Sigmoid colon (tissue), 6 donors: ENCODE measurements at regions not wholly inside any gene's neighbourhood (a gene's known extent, or its start where the extent isn't known, plus 50 kb on each side); places are given as distances from the start of the nearest gene placed in this dataset.
A peak's percentile ranks its signal among the peaks of the same experiment; 100 is the strongest.

Source experiments
- DNase-seq: peaks from one replicate; pipeline ENCODE4 v3.0.0-alpha.2; 2019
- H3K27ac ChIP-seq, 4 donors: fragments of 200-600 bp; sonication (generic); one replicate each; pipeline ENCODE4 v1.5.1; 2016 to 2019; ENCODE audit warnings: mild to moderate bottlenecking in 1 of 4
- H3K27me3 ChIP-seq, 3 donors: fragments of 200-600 bp; sonication (generic); one replicate each; pipeline ENCODE4 v1.5.1; 2019; ENCODE audit warnings: mild to moderate bottlenecking in 1 of 3
- H3K36me3 ChIP-seq, 4 donors: fragments of 200-600 bp; sonication (generic); one replicate each; pipeline ENCODE4 v1.5.1; 2016 to 2019
- H3K4me1 ChIP-seq, 4 donors: fragments of 200-600 bp; sonication (generic); one replicate each; pipeline ENCODE4 v1.5.1; 2017 to 2019
- H3K4me3 ChIP-seq, 4 donors: fragments of 200-600 bp; sonication (generic); one replicate each; pipeline ENCODE4 v1.5.1; 2017 to 2019; ENCODE audit warnings: mild to moderate bottlenecking in 2 of 4, moderate library complexity in 1 of 4
- H3K9me3 ChIP-seq, 4 donors: fragments of 200-600 bp in 3 of 4; sonication (generic) in 3 of 4; one replicate each; pipeline versions ENCODE4 v1.5.1 to v1.6.1; 2013 to 2019
- CTCF ChIP-seq, 4 experiments: fragments of 450-650 bp in 3 of 4; fragments of 200-600 bp in 1 of 4; IDR thresholded peaks; one replicate each; pipeline ENCODE4 v1.5.1; 2016 to 2019; ENCODE audit warnings: antibody characterized with exemption in 4 of 4, mild to moderate bottlenecking in 3 of 4, moderate library complexity in 2 of 4
- EP300 ChIP-seq, 4 donors: sonication (generic); formaldehyde crosslinking; IDR thresholded peaks; one replicate each; pipeline ENCODE4 v1.6.1; 2017; ENCODE audit warnings: antibody characterized with exemption in 4 of 4
- POLR2A ChIP-seq, 2 donors: fragments of 450-650 bp; IDR thresholded peaks; one replicate each; pipeline ENCODE4 v1.6.1; 2016; ENCODE audit warnings: antibody characterized with exemption in 2 of 2, mild to moderate bottlenecking in 2 of 2, moderate library complexity in 2 of 2
- POLR2AphosphoS5 ChIP-seq, 4 donors: sonication (generic); formaldehyde crosslinking; IDR thresholded peaks; one replicate each; pipeline ENCODE4 v1.6.1; 2017; ENCODE audit warnings: antibody characterized with exemption in 4 of 4
- WGBS, 2 donors: extraction: QIAGEN DNeasy Blood & Tissue Kit; methylation state at CpG; one replicate each; pipeline ENCODE4 v1.1.7; 2013; 5-methylcytosine and 5-hydroxymethylcytosine counted together
- intact Hi-C: fragments of 100-400 bp; cut with DNase I; formaldehyde crosslinking; loops from one replicate; pipeline ENCODE4 v1.15.1; 2023
- donor health status: healthy with polysubstance abuse.
- donor health status: healthy.

GRCh38 chr21:15964236-15964855, 234.6 kb downstream of the USP25 start:
- no peak for DNase-seq
- Histone ChIP-seq H3K27me3 (no peaks in the 10 kb centered on the region), H3K9me3 (no peaks in the 10 kb centered on the region), H3K36me3 (no peaks in the 10 kb centered on the region), H3K27ac (no peak overlapping the region), H3K4me1 (peaks cover 0 to 6% (median 0%) of the 10 kb centered on the region in 4 donors), H3K4me3 (no peak overlapping the region)
- 83 to 85% methylated on average over 5 of the region's 5 CpGs for WGBS, 2 donors
- TF ChIP-seq POLR2AphosphoS5 (IDR thresholded peaks at IDR 0.05) (no peak), POLR2A (IDR thresholded peaks at IDR 0.05) (no peak), EP300 (IDR thresholded peaks at IDR 0.05) (no peak), CTCF (IDR thresholded peaks at IDR 0.05) (no peak)
- intact Hi-C loops, result no loop called here

- DNase-seq, result no peak
- 75 to 80% methylated on average over 2 of the region's 2 CpGs for WGBS, 2 donors
- TF ChIP-seq POLR2A (IDR thresholded peaks at IDR 0.05) (no peak), EP300 (IDR thresholded peaks at IDR 0.05) (no peak), POLR2AphosphoS5 (IDR thresholded peaks at IDR 0.05) (peak in 2 of 4 donors; percentile 17 to 21)
- H3K9me3 ChIP-seq, result no peaks in the 10 kb centered on the region
- no peaks in the 10 kb centered on the region for H3K27me3 ChIP-seq
- H3K27ac ChIP-seq, result no peak overlapping the region
- intact Hi-C loops, result no loop called here
- peaks cover 0 to 6% (median 0%) of the 10 kb centered on the region in 4 donors for H3K4me1 ChIP-seq
- H3K4me3 ChIP-seq, result no peak overlapping the region
- no peaks in the 10 kb centered on the region for H3K36me3 ChIP-seq
Observed at GRCh38 chr21:15966231-15966630, 236.4 kb downstream of the USP25 start.

- H3K27ac ChIP-seq, result no peak overlapping the region
Observed at GRCh38 chr21:15966651-15967050, 236.9 kb downstream of the USP25 start.

GRCh38 chr21:15967661-15968060, 237.9 kb downstream of the USP25 start:
- H3K27me3 ChIP-seq, result no peaks in the 10 kb centered on the region
- H3K9me3 ChIP-seq, result no peaks in the 10 kb centered on the region
- H3K4me3 ChIP-seq, result no peak overlapping the region

More at GRCh38 chr21:15966651-15967050, 236.9 kb downstream of the USP25 start:
- H3K9me3 ChIP-seq, result no peaks in the 10 kb centered on the region
- H3K4me1 ChIP-seq, result peaks cover 0 to 6% (median 0%) of the 10 kb centered on the region in 4 donors
- H3K27me3 ChIP-seq, result no peaks in the 10 kb centered on the region
- 92 to 97% methylated on average over 1 of the region's 1 CpG for WGBS, 2 donors
- no peak overlapping the region for H3K4me3 ChIP-seq
- TF ChIP-seq POLR2AphosphoS5 (IDR thresholded peaks at IDR 0.05), result no peak
- no peak for TF ChIP-seq CTCF (IDR thresholded peaks at IDR 0.05)
- TF ChIP-seq POLR2A (IDR thresholded peaks at IDR 0.05), result no peak
- TF ChIP-seq EP300 (IDR thresholded peaks at IDR 0.05), result no peak
- intact Hi-C loops, result no loop called here
- DNase-seq, result no peak
- H3K36me3 ChIP-seq, result no peaks in the 10 kb centered on the region

More at GRCh38 chr21:15967661-15968060, 237.9 kb downstream of the USP25 start:
- TF ChIP-seq POLR2A (IDR thresholded peaks at IDR 0.05), result no peak
- TF ChIP-seq EP300 (IDR thresholded peaks at IDR 0.05), result no peak
- no peak for TF ChIP-seq CTCF (IDR thresholded peaks at IDR 0.05)
- TF ChIP-seq POLR2AphosphoS5 (IDR thresholded peaks at IDR 0.05), result no peak
- H3K36me3 ChIP-seq, result no peaks in the 10 kb centered on the region
- DNase-seq, result no peak
- H3K4me1 ChIP-seq, result peaks cover 0 to 6% (median 0%) of the 10 kb centered on the region in 4 donors
- 93 to 94% methylated on average over 5 of the region's 5 CpGs for WGBS, 2 donors
- intact Hi-C loops, result no loop called here
- H3K27ac ChIP-seq, result no peak overlapping the region
